Breast epithelium (tissue), 4 donors: ENCODE measurements at regions not wholly inside any gene's neighbourhood (a gene's known extent, or its start where the extent isn't known, plus 50 kb on each side); places are given as distances from the start of the nearest gene placed in this dataset.
A peak's percentile ranks its signal among the peaks of the same experiment; 100 is the strongest.

ENCODE experiments used
- DNase-seq, 2 donors: peaks; one replicate each; pipeline ENCODE4 v3.0.0-alpha.2; 2019; ENCODE audit warnings: low spot score in 2 of 2
- H3K27ac ChIP-seq, 2 donors: fragments of 200-600 bp; sonication (generic) in 1 of 2; one replicate each; pipeline ENCODE4 v1.5.1; 2016 to 2019; ENCODE audit warnings: mild to moderate bottlenecking in 1 of 2
- H3K27me3 ChIP-seq, 2 donors: fragments of 200-600 bp; sonication (generic) in 1 of 2; one replicate each; pipeline versions ENCODE4 v1.5.1 to v1.6.0; 2017 to 2019; ENCODE audit warnings: control low read depth in 1 of 2, mild to moderate bottlenecking in 1 of 2
- H3K36me3 ChIP-seq: fragments of 200-600 bp; one replicate; pipeline ENCODE4 v1.5.1; 2019
- H3K4me1 ChIP-seq, 2 donors: fragments of 200-600 bp; sonication (generic); one replicate each; pipeline ENCODE4 v1.5.1; 2016 to 2019; ENCODE audit warnings: control low read depth in 1 of 2
- H3K4me3 ChIP-seq, 3 donors: fragments of 200-600 bp; sonication (generic); 1 replicate in 2 of 3; 2 replicates in 1 of 3; pipeline ENCODE4 v1.5.1; 2016 to 2019; ENCODE audit warnings: mild to moderate bottlenecking in 3 of 3, moderate library complexity in 2 of 3
- H3K9me3 ChIP-seq, 2 donors: fragments of 200-600 bp; sonication (generic) in 1 of 2; one replicate each; pipeline ENCODE4 v1.5.1; 2016 to 2019; ENCODE audit warnings: control low read depth in 1 of 2
- CTCF ChIP-seq, 3 donors: fragments of 450-650 bp; IDR thresholded peaks; one replicate each; pipeline ENCODE4 v1.5.1; 2016 to 2017; ENCODE audit warnings: antibody characterized with exemption in 3 of 3, mild to moderate bottlenecking in 3 of 3, moderate library complexity in 3 of 3
- POLR2A ChIP-seq: fragments of 450-650 bp; IDR thresholded peaks from one replicate; pipeline ENCODE4 v1.6.1; 2016; ENCODE audit warnings: antibody characterized with exemption, mild to moderate bottlenecking, moderate library complexity
- POLR2AphosphoS5 ChIP-seq, 3 donors: sonication (generic); formaldehyde crosslinking; IDR thresholded peaks; one replicate each; pipeline ENCODE4 v1.6.1; 2017; ENCODE audit warnings: antibody characterized with exemption in 3 of 3
- intact Hi-C: fragments of 100-400 bp; cut with DNase I; formaldehyde crosslinking; loops from one replicate; pipeline ENCODE4 v1.15.1; 2023; ENCODE audit warnings: low total_unique reads

- TF ChIP-seq POLR2AphosphoS5 (IDR thresholded peaks at IDR 0.05) (no peak), POLR2A (no peak), CTCF (IDR thresholded peaks at IDR 0.05) (no peak)
- Histone ChIP-seq H3K4me3 (no peak overlapping the region), H3K27me3 (no peaks in the 10 kb centered on the region), H3K9me3 (no peaks in the 10 kb centered on the region), H3K27ac (peak overlapping the region in 1 of 2 donors; percentile 8), H3K4me1 (no peaks in the 10 kb centered on the region), H3K36me3 (no peaks in the 10 kb centered on the region)
- intact Hi-C loops = no loop called here
- no peak for DNase-seq
These were observed 99.9 kb upstream of the MAP3K4 start for GRCh38 chr6:160891690-160892089.

GRCh38 chr6:160895562-160895961 lies 96.0 kb upstream of the MAP3K4 start:
- Histone ChIP-seq H3K27me3 (no peaks in the 10 kb centered on the region), H3K36me3 (no peaks in the 10 kb centered on the region), H3K4me1 (no peaks in the 10 kb centered on the region), H3K9me3 (no peaks in the 10 kb centered on the region), H3K4me3 (no peak overlapping the region), H3K27ac (no peak overlapping the region)
- DNase-seq = no peak
- TF ChIP-seq POLR2AphosphoS5 (IDR thresholded peaks at IDR 0.05) (no peak), POLR2A (no peak), CTCF (IDR thresholded peaks at IDR 0.05) (no peak)
- intact Hi-C loops = no loop called here

- intact Hi-C loops = no loop called here
- H3K9me3 ChIP-seq = no peaks in the 10 kb centered on the region
- no peak overlapping the region for H3K4me3 ChIP-seq
- H3K36me3 ChIP-seq = no peaks in the 10 kb centered on the region
- DNase-seq = no peak
- H3K4me1 ChIP-seq = no peaks in the 10 kb centered on the region
- no peak overlapping the region for H3K27ac ChIP-seq
- no peak for TF ChIP-seq POLR2AphosphoS5 (IDR thresholded peaks at IDR 0.05)
- no peaks in the 10 kb centered on the region for H3K27me3 ChIP-seq
These were observed 91.7 kb upstream of the MAP3K4 start for GRCh38 chr6:160899671-160900430.

GRCh38 chr6:160911949-160912348 lies 79.6 kb upstream of the MAP3K4 start:
- H3K4me3 ChIP-seq = no peak overlapping the region
- TF ChIP-seq POLR2A (no peak), CTCF (IDR thresholded peaks at IDR 0.05) (no peak), POLR2AphosphoS5 (IDR thresholded peaks at IDR 0.05) (no peak)
- no peaks in the 10 kb centered on the region for H3K36me3 ChIP-seq
- H3K9me3 ChIP-seq = peaks cover 8 to 27% of the 10 kb centered on the region in 2 donors
- intact Hi-C loops = no loop called here
- H3K27ac ChIP-seq = no peak overlapping the region
- DNase-seq = no peak
- H3K27me3 ChIP-seq = no peaks in the 10 kb centered on the region
- H3K4me1 ChIP-seq = no peaks in the 10 kb centered on the region

GRCh38 chr6:160912411-160912810 lies 79.2 kb upstream of the MAP3K4 start:
- H3K4me3 ChIP-seq = no peak overlapping the region
- no peaks in the 10 kb centered on the region for H3K27me3 ChIP-seq
- no peaks in the 10 kb centered on the region for H3K36me3 ChIP-seq
- TF ChIP-seq CTCF (IDR thresholded peaks at IDR 0.05) (no peak), POLR2A (no peak), POLR2AphosphoS5 (IDR thresholded peaks at IDR 0.05) (no peak)
- intact Hi-C loops = no loop called here
- H3K4me1 ChIP-seq = no peaks in the 10 kb centered on the region
- no peak overlapping the region for H3K27ac ChIP-seq
- DNase-seq = no peak
- peaks cover 8 to 27% of the 10 kb centered on the region in 2 donors for H3K9me3 ChIP-seq
